Upper lobe of left lung (tissue), 4 donors: ENCODE measurements at regions not wholly inside any gene's neighbourhood (a gene's known extent, or its start where the extent isn't known, plus 50 kb on each side); places are given as distances from the start of the nearest gene placed in this dataset.

Source experiments
- CTCF ChIP-seq, 6 experiments: fragments of 450-650 bp in 4 of 6; fragments of 200-600 bp in 2 of 6; sonication (generic) in 2 of 6; IDR thresholded peaks; one replicate each; pipeline ENCODE4 v1.5.1; 2016 to 2019; ENCODE audit warnings: antibody characterized with exemption in 6 of 6
- EP300 ChIP-seq, 4 donors: sonication (generic); formaldehyde crosslinking; IDR thresholded peaks; one replicate each; pipeline ENCODE4 v1.5.1; 2017; ENCODE audit warnings: antibody characterized with exemption in 4 of 4, control low read depth in 2 of 4
- POLR2A ChIP-seq, 4 donors: fragments of 450-650 bp; IDR thresholded peaks; one replicate each; pipeline ENCODE4 v1.5.1; 2016 to 2017; ENCODE audit warnings: antibody characterized with exemption in 4 of 4, mild to moderate bottlenecking in 2 of 4
- POLR2AphosphoS5 ChIP-seq, 2 donors: sonication (generic); formaldehyde crosslinking; IDR thresholded peaks; one replicate each; pipeline ENCODE4 v1.5.1; 2017; ENCODE audit warnings: antibody characterized with exemption in 2 of 2

GRCh38 chr5:89262030-89262429 lies 379.0 kb upstream of the MEF2C start:
- TF ChIP-seq CTCF (IDR thresholded peaks at IDR 0.05) (no peak), POLR2A (IDR thresholded peaks at IDR 0.05) (no peak), POLR2AphosphoS5 (IDR thresholded peaks at IDR 0.05) (no peak), EP300 (IDR thresholded peaks at IDR 0.05) (no peak)
